HG02678 (cell line): ENCODE measurements at regions not wholly inside any gene's neighbourhood (a gene's known extent, or its start where the extent isn't known, plus 50 kb on each side); places are given as distances from the start of the nearest gene placed in this dataset.
A peak's percentile ranks its signal among the peaks of the same experiment; 100 is the strongest.
"Not testable (repeated sequence)": the region's sequence is repeated elsewhere in the genome, so short reads cannot be mapped to it uniquely, and the experiment has no call there.

ENCODE experiments used
- ATAC-seq: cut with Tn5 transposase; IDR thresholded peaks from one replicate; pipeline ENCODE4 v1.9.1; 2021; ENCODE audit warnings: mild to moderate bottlenecking, moderate library complexity; ENCODE audit not compliant: unreplicated experiment

DNA sequence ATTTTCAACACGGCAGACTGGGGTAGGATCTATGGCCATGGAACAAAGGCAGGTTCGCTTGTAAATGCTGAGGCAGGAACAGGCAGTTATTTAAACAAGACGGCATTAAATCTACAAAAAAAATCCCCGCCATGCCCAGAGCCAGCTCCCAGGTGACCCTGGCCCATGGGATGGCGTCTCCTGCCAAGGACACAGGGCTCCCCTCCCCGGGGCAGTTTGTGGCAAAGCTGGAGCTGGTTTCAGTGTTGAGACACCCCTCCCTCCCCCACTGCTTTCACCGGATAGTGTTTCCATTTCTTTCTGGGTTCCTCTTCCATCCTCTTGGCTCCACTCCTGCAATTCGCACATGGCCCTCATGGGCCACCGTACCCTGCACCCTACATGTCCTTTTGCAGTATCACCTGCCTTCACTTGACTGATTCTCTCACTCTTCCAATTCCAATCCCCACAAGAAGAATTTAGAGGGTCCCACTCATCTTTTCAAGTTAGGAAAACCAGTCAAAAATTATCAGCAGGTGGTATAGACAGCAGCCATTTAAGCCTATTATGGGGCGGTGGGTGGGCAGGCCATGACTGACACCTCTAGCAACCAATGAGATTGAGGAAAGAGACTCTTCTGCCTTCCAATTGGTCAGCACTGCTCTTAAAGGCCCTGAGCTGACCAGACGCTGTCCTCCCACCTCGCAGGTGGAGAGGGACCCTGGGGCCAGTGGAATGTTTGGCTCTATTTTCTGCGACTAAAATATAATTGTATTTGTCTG lies 52.0 kb downstream of the OLIG1 start:
- ATAC-seq = no peak

DNA sequence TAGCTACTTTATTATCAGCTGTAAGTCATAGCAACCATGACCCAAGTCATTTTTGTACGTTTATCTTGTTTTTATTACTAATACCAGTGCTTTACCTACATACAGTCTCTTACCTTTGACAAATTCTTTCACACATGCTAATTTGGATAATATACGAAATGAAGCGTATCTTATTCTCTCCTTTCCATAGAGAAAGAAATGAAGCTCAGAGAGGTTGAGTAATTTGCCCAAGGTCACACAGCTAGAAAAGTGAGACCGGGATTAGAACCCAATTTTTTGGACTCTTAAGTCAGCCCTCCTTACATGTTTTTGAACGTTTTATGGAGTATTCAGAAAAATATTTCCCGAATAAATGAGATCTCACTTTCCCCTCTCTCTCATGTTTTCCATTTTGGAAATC lies 52.6 kb downstream of the OLIG1 start:
- ATAC-seq = no peak

DNA sequence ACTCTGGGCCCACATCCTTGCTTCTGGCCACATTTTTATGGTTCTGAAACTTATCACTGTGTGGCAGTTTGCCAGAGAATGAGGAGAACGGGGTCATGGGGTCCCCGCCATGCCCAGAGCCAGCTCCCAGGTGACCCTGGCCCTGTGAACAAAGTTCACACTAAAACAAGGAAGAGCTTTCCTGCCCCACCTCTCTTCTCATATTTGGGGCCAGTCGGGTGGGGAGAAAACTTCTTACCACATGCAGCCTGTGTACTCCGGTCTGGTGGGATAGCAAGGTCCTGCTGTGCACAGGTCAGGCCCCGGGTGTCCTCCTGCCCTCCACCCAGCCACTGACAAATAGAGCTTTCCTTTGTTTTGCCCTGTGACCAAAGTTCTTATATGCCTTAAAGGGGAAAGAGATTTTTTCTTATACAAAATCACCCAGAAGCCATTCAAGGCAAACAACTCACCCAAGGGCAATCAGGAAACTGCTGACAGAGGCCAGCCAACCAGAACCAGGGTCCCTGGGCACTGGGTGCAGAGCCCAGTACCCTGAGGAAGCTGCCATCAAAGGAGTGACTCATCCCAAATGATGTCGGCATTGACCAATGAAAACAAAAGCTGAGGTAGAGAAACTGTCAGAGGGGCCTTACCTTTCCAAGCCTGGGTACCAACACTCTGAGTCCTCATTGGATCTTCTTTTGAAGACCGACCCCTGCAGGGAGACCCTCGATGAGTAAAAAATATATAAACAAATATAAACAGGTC lies 53.6 kb downstream of the OLIG1 start:
- ATAC-seq = no peak

DNA sequence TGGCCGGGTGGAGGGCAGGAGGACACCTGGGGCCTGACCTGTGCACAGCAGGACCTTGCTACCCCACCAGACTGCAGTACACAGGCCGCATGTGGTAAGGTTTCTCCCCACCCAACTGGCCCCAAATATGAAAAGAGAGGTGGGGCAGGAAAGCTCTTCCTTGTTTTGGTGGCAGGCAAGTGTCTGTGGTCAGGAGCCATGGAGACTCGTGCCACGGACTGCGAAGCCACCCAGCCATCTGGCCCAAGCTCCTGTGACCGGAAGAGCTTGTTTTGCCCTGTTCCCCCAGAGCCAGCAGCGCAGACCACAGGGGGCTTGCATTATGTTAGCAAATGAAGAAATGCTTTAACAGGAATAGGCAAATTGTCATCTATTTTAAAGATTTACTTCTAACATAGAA lies 54.9 kb downstream of the OLIG1 start:
- ATAC-seq = no peak

DNA sequence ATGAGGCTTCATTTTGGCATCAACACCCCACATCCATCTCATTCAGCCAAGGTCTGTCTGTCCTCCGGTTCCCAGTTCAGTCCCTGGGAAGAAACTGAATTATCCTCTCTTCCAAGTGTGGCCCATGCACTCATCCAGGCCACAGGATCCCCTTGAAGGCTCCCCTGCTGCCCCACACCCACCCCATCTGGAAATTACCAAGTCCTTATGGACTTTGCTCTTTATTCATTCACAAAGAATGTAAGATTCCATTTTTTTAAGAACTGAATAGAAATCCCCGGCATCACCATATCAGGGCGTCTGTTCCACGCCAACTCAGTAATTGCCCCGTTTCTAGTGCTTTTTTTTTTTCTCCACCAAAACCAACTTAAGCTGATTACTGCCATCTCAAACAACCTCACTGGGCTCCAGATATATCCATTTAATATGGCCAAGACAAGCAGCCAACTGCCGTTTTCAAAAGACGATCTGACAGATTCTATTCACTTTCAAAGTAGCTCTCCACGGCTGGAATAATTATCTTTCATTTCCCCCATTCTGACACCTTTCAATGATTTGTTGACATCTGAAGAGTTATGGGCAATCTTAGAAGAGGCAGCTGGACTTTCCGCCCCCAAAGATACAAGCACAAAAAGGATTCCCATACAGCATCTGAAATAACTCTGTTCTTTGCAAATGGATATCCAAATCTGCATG lies 55.9 kb downstream of the OLIG1 start:
- ATAC-seq = no peak

DNA sequence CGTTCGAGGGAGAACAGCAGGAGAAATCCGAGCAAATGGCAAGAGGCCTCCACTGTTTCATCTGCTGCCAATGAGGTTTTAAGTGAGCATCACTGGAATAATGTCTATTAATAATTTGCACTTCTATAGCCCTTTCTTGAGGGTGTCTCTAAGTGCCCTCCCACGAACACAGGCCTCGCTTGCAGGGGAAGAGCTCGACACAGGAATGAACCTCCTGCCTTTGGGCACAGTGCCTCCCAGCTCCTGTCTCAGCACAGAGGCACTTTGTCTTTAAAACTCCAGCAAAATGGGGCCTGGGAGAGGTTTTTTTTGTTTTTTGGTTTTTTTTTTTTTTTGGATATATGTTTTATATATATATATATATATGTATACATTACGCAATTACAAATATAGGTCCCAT lies 56.6 kb downstream of the OLIG1 start:
- ATAC-seq = no peak

DNA sequence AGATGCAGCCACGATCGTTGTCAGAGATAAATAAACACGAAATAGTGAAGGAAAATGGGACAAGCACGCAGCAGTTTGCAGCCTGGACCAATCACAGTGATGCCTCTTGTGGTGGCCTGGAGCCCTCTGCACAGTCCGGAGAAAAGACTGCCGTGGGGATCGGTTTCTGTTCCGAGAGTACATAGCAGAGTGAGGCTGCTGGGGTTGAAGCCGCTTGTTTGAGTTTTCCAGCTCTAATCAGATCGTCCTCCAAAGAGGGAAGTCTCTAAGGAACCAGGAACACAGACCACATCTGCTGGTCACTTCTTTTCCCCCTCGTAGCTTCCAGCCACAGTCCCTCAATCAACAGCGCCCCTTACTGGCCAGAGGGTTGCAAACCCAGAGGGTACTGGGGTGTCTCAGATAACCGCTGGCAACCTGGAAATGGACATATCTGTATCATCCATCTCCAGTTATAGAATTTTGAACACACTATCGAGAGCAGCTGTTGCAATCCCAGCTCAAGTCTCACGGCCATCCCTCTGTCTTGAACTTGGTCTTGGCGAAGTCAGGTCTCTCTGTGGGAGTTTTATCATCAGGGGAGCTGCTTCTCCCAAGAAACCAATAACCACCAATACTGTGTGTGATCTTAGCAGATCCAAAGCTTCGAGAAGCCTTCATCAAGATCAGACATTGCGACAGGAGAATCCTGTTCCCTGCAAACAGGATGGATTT lies 57.4 kb downstream of the OLIG1 start:
- peak; percentile 60 for ATAC-seq

DNA sequence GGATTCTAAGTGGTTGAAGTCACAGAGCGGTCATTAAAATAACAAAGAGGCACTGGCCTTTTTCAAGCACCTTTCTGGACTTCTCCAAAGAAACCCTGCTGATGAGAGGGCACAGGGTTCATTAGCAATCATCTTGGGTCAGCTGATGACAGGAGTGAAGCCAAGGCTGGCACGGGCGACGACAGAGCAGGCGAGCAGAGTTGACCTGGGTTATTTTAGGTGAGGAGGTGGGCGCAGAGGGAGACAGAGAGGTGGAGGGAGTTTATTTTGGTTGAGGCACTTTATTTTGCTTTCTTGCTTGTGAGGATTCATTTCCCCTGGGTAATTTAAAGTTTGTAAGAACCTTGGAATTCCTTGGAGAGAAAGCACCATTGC lies 57.9 kb downstream of the OLIG1 start:
- ATAC-seq = no peak

DNA sequence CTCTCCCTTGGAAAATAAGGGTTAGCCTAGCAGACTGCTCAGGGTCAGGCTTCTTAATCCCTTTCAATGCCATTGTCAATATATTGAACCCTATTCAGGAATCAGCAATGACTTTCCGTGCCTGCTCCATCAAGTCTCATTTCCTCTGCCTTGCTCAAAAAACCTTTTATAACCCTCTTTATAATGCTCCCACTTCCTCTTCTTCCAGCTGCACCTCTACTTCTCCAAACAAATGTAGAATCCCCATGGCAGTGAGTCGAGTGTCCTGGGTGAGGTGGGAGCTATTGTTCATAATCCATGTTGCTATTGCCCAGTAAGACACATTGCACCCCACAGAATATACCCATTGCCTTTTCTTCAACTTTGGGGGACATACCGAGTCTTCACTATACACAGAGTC lies 58.6 kb downstream of the OLIG1 start:
- no peak for ATAC-seq

DNA sequence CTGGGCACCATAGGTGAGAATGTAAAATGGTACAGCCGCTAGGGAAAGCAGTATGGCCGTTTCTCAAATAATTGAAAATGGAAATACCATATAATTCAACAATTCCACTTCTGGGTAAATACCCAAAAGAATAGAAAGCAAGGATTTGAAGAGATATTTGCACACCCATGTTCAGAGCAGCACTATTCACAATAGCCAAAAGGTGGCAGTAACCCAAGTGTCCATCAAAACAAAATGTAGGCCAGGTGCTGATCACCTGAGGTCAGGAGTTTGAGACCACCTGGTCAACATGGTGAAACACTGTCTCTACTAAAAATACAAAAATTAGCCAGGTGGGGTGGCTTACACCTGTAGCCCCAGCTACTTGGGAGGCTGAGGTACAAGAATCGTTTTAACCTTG lies 62.1 kb downstream of the OLIG1 start:
- ATAC-seq = no peak

DNA sequence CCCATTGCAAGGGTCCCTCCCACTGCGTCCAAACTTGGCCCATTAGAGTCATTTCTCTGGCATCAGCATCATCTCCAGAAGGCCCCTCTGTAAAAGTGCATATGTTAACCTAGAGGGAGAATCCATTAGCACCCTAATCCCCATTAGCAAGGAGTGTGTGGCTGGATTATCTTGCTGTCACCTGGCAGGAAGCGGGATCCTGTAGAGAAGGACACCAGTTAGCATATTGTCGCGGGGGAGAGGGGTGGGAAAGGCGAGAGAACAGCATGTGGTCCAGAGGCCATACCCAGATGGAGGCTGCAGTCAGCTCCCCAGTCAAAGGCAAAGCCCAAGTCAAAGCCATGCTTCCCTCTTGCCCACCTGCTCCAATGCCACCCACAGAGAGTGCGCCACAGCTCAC lies 64.0 kb downstream of the OLIG1 start:
- no peak for ATAC-seq

DNA sequence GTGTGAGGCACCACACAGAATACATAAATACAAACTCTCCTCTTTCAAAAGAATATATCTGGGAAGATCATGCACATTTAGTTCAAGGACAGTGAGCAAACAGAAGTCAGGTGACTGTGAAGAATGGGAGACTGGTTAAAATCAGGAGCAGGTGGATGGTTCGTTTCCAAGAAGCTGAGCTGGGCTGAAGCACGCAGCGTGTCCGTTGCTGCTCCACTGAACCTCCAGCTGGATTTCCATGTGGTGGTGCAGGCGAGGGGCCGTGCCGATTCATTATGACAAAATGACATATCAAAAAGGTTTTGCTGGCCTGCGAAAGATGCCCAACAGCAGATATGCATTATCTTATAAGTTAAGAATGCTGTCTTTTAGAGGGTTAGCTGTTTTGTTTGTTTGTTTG lies 66.0 kb downstream of the OLIG1 start:
- no peak for ATAC-seq

DNA sequence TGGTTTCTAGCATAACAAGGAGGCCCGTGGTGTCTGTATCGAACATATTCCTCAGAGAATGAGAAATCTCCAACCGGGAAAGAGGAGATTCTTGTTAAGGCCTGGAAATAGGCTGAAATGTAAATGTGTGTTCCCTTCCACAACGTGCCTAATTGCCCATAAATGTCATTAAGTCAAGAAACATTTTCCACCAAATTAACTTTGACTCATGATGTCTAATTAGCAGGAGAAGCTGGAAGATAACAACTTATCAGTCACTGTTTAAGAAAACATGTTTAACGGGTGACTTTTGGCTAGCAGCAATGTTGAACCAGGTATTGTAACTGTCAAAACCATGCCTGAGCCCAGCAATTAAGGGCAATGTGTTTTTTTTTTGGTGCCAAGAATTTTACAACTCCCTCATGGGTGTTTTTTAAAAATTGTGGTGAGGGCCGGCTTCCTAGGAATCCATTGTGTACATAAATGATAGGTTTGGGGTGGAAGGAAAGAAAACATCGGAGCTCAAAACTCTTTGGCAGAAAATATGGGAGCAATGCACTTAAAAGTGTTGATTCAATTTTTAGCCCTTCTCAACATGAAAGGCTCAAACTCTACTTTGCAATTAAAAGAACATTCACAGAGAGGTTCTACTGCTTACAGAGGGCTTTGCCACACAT lies 67.0 kb downstream of the OLIG1 start:
- no peak for ATAC-seq

DNA sequence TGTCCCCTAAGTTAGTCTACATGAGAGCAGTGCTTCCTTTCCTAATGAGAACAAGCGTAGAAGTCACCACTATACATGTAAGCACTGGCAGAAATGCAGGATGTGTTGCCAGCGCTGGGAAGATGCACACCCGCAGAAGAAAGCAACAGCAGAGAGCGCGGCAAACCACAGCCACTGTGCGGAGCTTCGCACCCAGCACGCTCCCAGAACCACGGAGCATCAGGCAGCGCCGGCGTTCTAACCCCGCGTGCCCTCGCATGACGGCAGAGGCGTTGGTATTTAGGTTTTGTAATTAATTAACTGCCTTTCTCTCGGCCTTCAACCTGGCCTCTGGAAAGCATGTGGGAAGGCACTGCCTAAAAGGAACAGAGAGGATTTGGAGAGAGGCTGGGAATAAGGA lies 69.1 kb downstream of the OLIG1 start:
- no peak for ATAC-seq

DNA sequence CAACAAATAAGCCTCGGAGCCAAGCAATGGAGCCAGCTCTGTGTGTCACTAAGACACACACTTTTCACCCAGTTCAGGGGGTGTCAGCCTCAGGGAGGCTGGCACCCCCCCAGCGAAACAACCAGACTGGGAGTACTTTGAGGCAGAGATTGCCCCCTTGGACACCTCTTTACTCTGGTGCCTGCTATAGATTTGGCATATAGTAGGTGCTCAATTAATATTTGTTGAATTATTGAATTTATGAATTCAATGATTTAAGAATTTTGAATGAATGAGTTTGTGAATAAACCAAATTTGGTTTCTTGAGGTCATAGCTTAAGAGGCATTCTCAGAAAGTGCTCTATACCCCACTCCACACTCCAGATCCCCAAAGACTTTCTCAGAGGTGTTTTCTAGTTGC lies 70.3 kb downstream of the OLIG1 start:
- ATAC-seq = no peak

DNA sequence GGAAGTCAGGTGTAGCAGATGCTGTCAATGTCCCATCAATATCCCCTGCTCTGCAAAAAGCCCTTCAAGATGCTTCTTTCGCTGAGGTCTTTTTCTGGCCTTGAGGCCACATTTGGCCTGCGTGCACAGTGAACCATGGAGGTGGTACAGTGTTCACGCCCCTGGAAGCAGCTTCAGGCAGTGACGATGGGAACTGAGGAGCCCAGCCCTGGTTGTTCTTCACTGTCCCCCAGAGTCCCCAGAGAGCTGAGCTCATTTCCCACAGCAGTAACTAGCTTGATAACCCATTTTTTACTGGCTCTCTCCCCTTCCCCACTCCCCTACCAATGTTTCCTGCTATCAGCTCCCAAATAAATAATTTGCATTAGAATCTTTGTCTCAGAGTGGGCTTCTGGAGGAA lies 76.5 kb downstream of the OLIG1 start:
- ATAC-seq = no peak

DNA sequence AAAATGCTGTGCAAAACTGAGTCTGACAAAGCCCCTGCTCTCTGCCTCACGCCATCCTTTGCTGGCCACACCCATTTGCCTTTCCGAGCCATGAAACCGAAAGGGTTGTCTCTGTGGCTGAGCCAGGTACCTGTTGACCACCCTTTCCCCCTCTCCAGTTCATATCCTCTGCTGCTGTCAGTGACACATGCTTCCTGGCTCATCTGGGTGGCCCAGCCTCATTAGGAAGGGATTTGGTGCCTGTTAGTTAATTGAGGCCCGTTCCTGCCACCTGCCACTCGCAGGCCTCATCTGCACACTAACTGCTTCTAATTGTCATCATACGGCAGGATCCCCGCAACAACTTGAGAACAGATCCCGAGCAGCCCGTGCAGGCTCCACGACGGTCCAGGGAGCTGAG lies 79.2 kb downstream of the OLIG1 start:
- ATAC-seq = no peak

DNA sequence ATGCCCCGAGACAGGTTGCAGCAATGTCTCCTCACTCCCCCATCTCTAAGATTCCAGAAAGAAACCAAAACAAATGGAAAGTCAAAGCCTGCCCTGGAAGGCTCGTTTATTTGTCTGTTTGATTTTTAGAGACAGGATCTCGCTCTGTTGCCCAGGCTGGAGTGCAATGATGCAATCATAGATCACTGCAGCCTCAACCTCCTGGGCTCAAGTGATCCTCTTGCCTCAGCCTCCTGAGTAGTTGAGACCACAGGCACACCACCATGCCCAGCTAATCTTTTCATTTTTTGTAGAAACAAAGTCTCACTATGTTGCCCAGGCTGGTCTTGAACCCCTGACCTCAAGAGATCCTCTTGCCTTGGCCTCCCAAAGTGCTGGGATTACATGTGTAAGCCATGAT lies 78.8 kb upstream of the IFNAR2 start:
- not testable (repeated sequence) for ATAC-seq

DNA sequence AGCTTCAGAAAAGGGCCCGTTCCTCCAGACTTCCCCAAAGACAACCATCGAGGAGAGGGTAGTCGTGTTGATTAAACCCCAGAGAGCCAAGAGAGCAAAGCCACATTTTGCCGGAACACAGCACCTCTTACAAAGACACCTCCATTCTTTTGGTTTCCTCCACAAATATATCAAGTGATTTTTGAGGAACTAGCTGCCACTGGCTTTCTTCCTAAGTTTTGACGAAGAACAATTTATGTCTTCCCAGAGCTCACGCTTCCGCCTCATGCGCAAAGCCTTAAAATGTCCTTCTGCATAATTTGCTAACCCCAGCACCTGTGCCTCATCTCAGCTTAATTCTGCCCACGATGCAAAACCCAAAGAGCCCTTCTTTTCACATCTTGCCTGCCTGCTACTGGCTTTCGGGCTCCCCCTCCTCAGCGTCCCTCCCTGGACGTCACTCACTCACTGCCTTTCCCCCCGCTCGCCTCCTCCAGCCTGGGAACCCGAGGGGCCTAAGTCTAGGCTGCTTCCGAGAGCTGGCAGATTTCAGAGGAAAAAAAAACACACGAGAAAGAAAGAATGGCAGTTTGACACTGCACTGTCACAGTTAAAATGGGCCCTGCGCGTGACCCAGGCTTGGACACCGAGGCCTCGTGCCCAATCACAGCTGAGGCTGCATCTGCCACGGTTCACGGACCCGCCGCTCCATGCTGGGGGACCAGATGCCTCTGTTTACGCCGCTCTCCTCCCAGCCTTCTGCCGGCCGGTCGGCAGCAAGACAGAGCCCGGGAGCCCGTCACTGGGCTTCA lies 77.6 kb upstream of the IFNAR2 start:
- ATAC-seq = no peak

DNA sequence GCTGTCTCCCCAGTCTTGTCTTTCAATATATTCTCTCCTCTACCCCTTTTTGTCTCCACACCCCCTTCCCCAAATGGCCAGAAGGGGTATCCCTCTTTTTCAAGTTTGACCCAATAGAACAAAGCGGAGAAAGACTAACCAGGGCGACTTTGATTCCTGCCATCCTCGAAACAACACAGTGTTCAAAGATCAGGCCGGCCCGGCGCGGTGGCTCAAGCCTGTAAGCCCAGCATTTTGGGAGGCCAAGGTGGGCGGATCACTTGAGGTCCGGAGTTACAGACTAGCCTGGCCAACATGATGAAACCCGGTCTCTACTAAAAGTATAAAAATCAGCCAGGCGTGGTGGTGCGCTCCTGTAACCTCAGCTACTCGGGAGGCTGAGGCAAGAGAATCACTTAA lies 77.0 kb upstream of the IFNAR2 start:
- no peak for ATAC-seq
